K562 (cell line): ENCODE measurements at regions not wholly inside any gene's neighbourhood (a gene's known extent, or its start where the extent isn't known, plus 50 kb on each side); places are given as distances from the start of the nearest gene placed in this dataset.

Source experiments
- ATAC-seq: fragments of 200-7000 bp; cut with Tn5 transposase; 3 replicates; pipeline ENCODE4 v1.9.1; 2020; ENCODE audit warnings: moderate library complexity
- BruUV-seq: library from RNA; stranded (reverse); fragments of 400-500 nt; replicated peaks from 2 replicates; lab custom pipeline; 2021; lab: Mats Ljungman, UMichigan
- CTCF ChIA-PET: fragments of 300-600 bp; formaldehyde crosslinking; extraction: SDS; loops from one replicate; lab custom pipeline; 2021; ENCODE audit warnings: low intra/inter-chr PET ratio; lab: Yijun Ruan, JAX
- POLR2A ChIA-PET: fragments of 300-600, 350-650 bp; sonication (Branson Sonifier 250); formaldehyde crosslinking; extraction: SDS; loops from one replicate; lab custom pipeline; 2021; ENCODE audit warnings: antibody characterized with exemption, inconsistent platforms; lab: Yijun Ruan, JAX
- DNase-seq, 4 experiments: peaks; one replicate each; pipeline versions ENCODE4 v3.0.0 to v3.0.0-alpha.2; 2011 to 2018; ENCODE audit warnings: low spot score in 3 of 4, mixed read lengths in 3 of 4; ENCODE audit errors: extremely low read depth in 1 of 4
- FAIRE-seq: peaks from 2 replicates; lab custom pipeline; 2011; peaks lifted over from hg19 to GRCh38; lab: Jason Lieb, UNC
- H2AFZ ChIP-seq: 2 replicates; pipeline ENCODE4 v1.6.0; 2011; ENCODE audit warnings: low read depth, low read length, control low read depth, inconsistent platforms
- H3K27ac ChIP-seq: fragments of 200-600 bp; 3 replicates; pipeline ENCODE4 v1.8.0; 2011; ENCODE audit warnings: low read depth, mild to moderate bottlenecking, control low read depth, inconsistent platforms, low read length, moderate library complexity, mixed read lengths; ENCODE audit errors: extremely low read depth
- H3K27me3 ChIP-seq, 2 experiments: fragments of 300-600 bp in 1 of 2; 2 replicates in 1 of 2; 3 replicates in 1 of 2; pipeline versions ENCODE4 v1.6.0 to v1.8.0; 2011; ENCODE audit warnings: inconsistent platforms in 2 of 2, low read length in 2 of 2, mild to moderate bottlenecking in 1 of 2, mixed read lengths in 1 of 2, moderate library complexity in 1 of 2; ENCODE audit not compliant: control insufficient read depth in 2 of 2, insufficient read depth in 2 of 2
- H3K36me3 ChIP-seq: fragments of 300-600 bp; 3 replicates; pipeline ENCODE4 v1.8.0; 2011; ENCODE audit warnings: mild to moderate bottlenecking, low read length, inconsistent platforms; ENCODE audit not compliant: control insufficient read depth, insufficient read depth
- H3K4me1 ChIP-seq, 2 experiments: fragments of 200-600 bp in 1 of 2; replicated peaks in 1 of 2; 2 replicates in 1 of 2; 3 replicates in 1 of 2; pipeline versions ENCODE4 v1.5.1 to v1.8.0; 2011; ENCODE audit warnings: inconsistent platforms in 2 of 2, low read length in 2 of 2, mild to moderate bottlenecking in 1 of 2, mixed read lengths in 1 of 2, moderate library complexity in 1 of 2; ENCODE audit not compliant: control insufficient read depth in 2 of 2, insufficient read depth in 2 of 2
- H3K4me2 ChIP-seq: 2 replicates; pipeline ENCODE4 v1.6.1; 2011; ENCODE audit warnings: low read length, control low read depth, inconsistent platforms, mixed read lengths; ENCODE audit not compliant: insufficient read depth
- H3K4me3 ChIP-seq: fragments of 200-600 bp; sonication (generic), shearing (Covaris generic); 2 replicates; pipeline ENCODE4 v1.5.1; 2016; ENCODE audit warnings: control low read depth, inconsistent platforms
- H3K79me2 ChIP-seq: fragments of 200-600 bp; 3 replicates; pipeline ENCODE4 v1.8.0; 2011; ENCODE audit warnings: low read length, inconsistent platforms; ENCODE audit not compliant: control insufficient read depth, insufficient read depth
- H3K9ac ChIP-seq, 2 experiments: 2 replicates each; pipeline versions ENCODE4 v1.6.0 to v1.6.1; 2011; ENCODE audit warnings: low read depth in 2 of 2, low read length in 2 of 2, control low read depth in 1 of 2, inconsistent platforms in 1 of 2, mild to moderate bottlenecking in 1 of 2, mixed read lengths in 1 of 2; ENCODE audit not compliant: insufficient read depth in 1 of 2
- H3K9me1 ChIP-seq: one replicate; pipeline ENCODE4 v1.6.0; 2011; ENCODE audit warnings: inconsistent platforms, mild to moderate bottlenecking, low read length, moderate library complexity; ENCODE audit not compliant: control insufficient read depth, insufficient read depth
- H3K9me3 ChIP-seq: replicated peaks from 2 replicates; pipeline ENCODE4 v1.5.1; 2011; ENCODE audit warnings: low read depth, low read length, inconsistent platforms; ENCODE audit not compliant: control insufficient read depth, insufficient read depth
- H4K20me1 ChIP-seq: replicated peaks from 2 replicates; pipeline ENCODE4 v1.6.1; 2011; ENCODE audit warnings: low read length, inconsistent platforms, mixed read lengths; ENCODE audit not compliant: control insufficient read depth, insufficient read depth
- ETV1 ChIP-seq: fragments of 450-650 bp; conservative IDR thresholded peaks from 2 replicates; pipeline ENCODE4 v1.6.1; 2016; ENCODE audit warnings: missing genetic modification characterization, control low read depth, low read depth, missing compliant biosample characterization
- KLF16 ChIP-seq: IDR thresholded peaks from 2 replicates; pipeline ENCODE4 v1.6.1; 2016; ENCODE audit warnings: antibody characterized with exemption
- MEF2A ChIP-seq: IDR thresholded peaks from 2 replicates; pipeline ENCODE4 v1.6.1; 2011; ENCODE audit warnings: low read depth, mild to moderate bottlenecking, low read length, moderate library complexity; ENCODE audit not compliant: control insufficient read depth
- TBP ChIP-seq: optimal IDR thresholded peaks from 2 replicates; pipeline ENCODE3; 2011; ENCODE audit warnings: low read depth, low read length, improper control_type of control experiment
- ZNF133 ChIP-seq: fragments of 250-450 bp; sonication (Bioruptor Pico); IDR thresholded peaks from 2 replicates; pipeline ENCODE4 v1.4.0; 2020; ENCODE audit warnings: mild to moderate bottlenecking
- ZNF77 ChIP-seq: fragments of 250-450 bp; sonication (Bioruptor Pico); IDR thresholded peaks from 2 replicates; pipeline ENCODE4 v1.5.0; 2020
- WGBS: fragments of 100-300 bp; shearing (Covaris generic); methylation state at CpG from one replicate; pipeline ENCODE4 v1.1.6; 2016; ENCODE audit warnings: low coverage, mixed read lengths; ENCODE audit not compliant: insufficient coverage; ENCODE audit errors: missing lambda C conversion rate; 5-methylcytosine and 5-hydroxymethylcytosine counted together
- in situ Hi-C: fragments of 300-500 bp; cut with MboI; formaldehyde crosslinking; loops from 4 replicates; pipeline ENCODE4 v1.15.0; 2018; ENCODE audit warnings: inconsistent platforms, mixed read lengths
- intact Hi-C: fragments of 100-400 bp; cut with micrococcal nuclease; formaldehyde crosslinking; loops from 2 replicates; pipeline ENCODE4 v1.14.2; 2022
- TF ChIP-seq, protein P1 (sequence below): sonication (generic); formaldehyde crosslinking; IDR thresholded peaks from 2 replicates; pipeline ENCODE4 v1.8.0; 2023; ENCODE audit warnings: missing genetic modification reagents, mild to moderate bottlenecking, borderline replicate concordance
- TF ChIP-seq, protein P2 (sequence below), 2 experiments: fragments of 450-650 bp in 1 of 2; sonication (generic) in 1 of 2; formaldehyde crosslinking in 1 of 2; IDR thresholded peaks; 2 replicates each; pipeline versions ENCODE4 v1.7.1 to v1.9.0; 2016 to 2022; ENCODE audit warnings: inconsistent platforms in 1 of 2, mild to moderate bottlenecking in 1 of 2, missing genetic modification reagents in 1 of 2

DNA sequence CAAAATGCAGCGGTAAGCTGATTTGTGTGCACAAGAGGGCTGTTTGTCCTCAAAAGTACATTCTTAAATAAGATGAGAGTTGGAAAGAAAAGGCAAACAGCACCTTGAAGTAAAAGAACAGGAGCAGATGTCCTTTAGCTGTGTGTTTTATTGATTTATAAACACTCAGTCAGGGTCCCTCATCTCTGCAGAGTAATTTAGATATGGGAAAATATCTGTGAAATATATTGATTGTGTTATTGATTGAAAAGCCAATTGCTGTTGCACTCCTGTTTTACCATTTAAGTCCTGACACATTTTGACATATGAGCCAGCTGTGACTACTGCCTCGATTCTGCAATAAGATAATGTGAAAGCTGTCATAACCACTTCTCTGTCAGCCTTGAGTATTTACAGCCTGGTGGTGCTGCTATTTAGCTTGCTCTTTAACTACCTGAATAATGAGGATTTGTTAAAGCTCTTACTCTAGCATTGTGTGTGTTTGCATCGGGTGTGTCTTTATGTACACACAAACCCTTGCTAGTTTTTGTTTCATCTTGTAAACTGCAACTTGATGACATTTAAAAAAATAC lies 550.1 kb downstream of the DACH1 start:
- WGBS, result 5% methylated on average over 3 of the region's 3 CpGs
- no peaks in the 10 kb centered on the region for H3K9me1 ChIP-seq
- CTCF ChIA-PET, result no interaction called here
- TF ChIP-seq ZNF77, result no peak
- TF ChIP-seq, protein P1, sequence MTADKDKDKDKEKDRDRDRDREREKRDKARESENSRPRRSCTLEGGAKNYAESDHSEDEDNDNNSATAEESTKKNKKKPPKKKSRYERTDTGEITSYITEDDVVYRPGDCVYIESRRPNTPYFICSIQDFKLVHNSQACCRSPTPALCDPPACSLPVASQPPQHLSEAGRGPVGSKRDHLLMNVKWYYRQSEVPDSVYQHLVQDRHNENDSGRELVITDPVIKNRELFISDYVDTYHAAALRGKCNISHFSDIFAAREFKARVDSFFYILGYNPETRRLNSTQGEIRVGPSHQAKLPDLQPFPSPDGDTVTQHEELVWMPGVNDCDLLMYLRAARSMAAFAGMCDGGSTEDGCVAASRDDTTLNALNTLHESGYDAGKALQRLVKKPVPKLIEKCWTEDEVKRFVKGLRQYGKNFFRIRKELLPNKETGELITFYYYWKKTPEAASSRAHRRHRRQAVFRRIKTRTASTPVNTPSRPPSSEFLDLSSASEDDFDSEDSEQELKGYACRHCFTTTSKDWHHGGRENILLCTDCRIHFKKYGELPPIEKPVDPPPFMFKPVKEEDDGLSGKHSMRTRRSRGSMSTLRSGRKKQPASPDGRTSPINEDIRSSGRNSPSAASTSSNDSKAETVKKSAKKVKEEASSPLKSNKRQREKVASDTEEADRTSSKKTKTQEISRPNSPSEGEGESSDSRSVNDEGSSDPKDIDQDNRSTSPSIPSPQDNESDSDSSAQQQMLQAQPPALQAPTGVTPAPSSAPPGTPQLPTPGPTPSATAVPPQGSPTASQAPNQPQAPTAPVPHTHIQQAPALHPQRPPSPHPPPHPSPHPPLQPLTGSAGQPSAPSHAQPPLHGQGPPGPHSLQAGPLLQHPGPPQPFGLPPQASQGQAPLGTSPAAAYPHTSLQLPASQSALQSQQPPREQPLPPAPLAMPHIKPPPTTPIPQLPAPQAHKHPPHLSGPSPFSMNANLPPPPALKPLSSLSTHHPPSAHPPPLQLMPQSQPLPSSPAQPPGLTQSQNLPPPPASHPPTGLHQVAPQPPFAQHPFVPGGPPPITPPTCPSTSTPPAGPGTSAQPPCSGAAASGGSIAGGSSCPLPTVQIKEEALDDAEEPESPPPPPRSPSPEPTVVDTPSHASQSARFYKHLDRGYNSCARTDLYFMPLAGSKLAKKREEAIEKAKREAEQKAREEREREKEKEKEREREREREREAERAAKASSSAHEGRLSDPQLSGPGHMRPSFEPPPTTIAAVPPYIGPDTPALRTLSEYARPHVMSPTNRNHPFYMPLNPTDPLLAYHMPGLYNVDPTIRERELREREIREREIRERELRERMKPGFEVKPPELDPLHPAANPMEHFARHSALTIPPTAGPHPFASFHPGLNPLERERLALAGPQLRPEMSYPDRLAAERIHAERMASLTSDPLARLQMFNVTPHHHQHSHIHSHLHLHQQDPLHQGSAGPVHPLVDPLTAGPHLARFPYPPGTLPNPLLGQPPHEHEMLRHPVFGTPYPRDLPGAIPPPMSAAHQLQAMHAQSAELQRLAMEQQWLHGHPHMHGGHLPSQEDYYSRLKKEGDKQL (CRISPR knock-in tag), result no peak
- TF ChIP-seq MEF2A, result no peak
- no peak for TF ChIP-seq ZNF133
- TF ChIP-seq, protein P2, sequence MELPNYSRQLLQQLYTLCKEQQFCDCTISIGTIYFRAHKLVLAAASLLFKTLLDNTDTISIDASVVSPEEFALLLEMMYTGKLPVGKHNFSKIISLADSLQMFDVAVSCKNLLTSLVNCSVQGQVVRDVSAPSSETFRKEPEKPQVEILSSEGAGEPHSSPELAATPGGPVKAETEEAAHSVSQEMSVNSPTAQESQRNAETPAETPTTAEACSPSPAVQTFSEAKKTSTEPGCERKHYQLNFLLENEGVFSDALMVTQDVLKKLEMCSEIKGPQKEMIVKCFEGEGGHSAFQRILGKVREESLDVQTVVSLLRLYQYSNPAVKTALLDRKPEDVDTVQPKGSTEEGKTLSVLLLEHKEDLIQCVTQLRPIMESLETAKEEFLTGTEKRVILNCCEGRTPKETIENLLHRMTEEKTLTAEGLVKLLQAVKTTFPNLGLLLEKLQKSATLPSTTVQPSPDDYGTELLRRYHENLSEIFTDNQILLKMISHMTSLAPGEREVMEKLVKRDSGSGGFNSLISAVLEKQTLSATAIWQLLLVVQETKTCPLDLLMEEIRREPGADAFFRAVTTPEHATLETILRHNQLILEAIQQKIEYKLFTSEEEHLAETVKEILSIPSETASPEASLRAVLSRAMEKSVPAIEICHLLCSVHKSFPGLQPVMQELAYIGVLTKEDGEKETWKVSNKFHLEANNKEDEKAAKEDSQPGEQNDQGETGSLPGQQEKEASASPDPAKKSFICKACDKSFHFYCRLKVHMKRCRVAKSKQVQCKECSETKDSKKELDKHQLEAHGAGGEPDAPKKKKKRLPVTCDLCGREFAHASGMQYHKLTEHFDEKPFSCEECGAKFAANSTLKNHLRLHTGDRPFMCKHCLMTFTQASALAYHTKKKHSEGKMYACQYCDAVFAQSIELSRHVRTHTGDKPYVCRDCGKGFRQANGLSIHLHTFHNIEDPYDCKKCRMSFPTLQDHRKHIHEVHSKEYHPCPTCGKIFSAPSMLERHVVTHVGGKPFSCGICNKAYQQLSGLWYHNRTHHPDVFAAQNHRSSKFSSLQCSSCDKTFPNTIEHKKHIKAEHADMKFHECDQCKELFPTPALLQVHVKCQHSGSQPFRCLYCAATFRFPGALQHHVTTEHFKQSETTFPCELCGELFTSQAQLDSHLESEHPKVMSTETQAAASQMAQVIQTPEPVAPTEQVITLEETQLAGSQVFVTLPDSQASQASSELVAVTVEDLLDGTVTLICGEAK (IDR thresholded peaks at IDR 0.05), result no peak
- TF ChIP-seq, protein P2 (CRISPR knock-in tag; IDR thresholded peaks at IDR 0.05), result no peak
- no peak for TF ChIP-seq TBP
- TF ChIP-seq ETV1, result no peak
- no peak for TF ChIP-seq KLF16

More for the DNA sequence above, 550.1 kb downstream of the DACH1 start:
- POLR2A ChIA-PET, result no interaction called here
- intact Hi-C loops (no loop called here), in situ Hi-C loops (no loop called here)
- no peaks in the 10 kb centered on the region for H3K4me1 ChIP-seq
- no peak for ATAC-seq
- H3K27ac ChIP-seq, result no peak overlapping the region
- H3K79me2 ChIP-seq, result no peaks in the 10 kb centered on the region
- no peaks in the 10 kb centered on the region for H3K36me3 ChIP-seq
- FAIRE-seq, result no peak
- no peaks in the 10 kb centered on the region; the same call in 1 of the 2 replicates for H3K9me3 ChIP-seq
- BruUV-seq, result no TSS peak
- DNase-seq, result no peak
- H3K9ac ChIP-seq, result no peak overlapping the region
- no peaks in the 10 kb centered on the region for H4K20me1 ChIP-seq
- no peak overlapping the region for H2AFZ ChIP-seq
- H3K4me3 ChIP-seq, result no peak overlapping the region
- H3K27me3 ChIP-seq, result no peaks in the 10 kb centered on the region
- H3K4me2 ChIP-seq, result no peak overlapping the region
